Cardiac muscle cell (in vitro differentiated cells and primary cell): ENCODE measurements at regions not wholly inside any gene's neighbourhood (a gene's known extent, or its start where the extent isn't known, plus 50 kb on each side); places are given as distances from the start of the nearest gene placed in this dataset.
"Not testable (repeated sequence)": the region's sequence is repeated elsewhere in the genome, so short reads cannot be mapped to it uniquely, and the experiment has no call there.

Source experiments
- DNase-seq, 2 donors: peaks; one replicate each; pipeline versions ENCODE4 v3.0.0 to v3.0.0-alpha.2; 2010 to 2017; ENCODE audit warnings: low read depth in 1 of 2, low spot score in 1 of 2
- H3K27ac ChIP-seq: fragments of 200-600 bp; sonication (generic); 2 replicates; pipeline ENCODE4 v1.5.1; 2016
- H3K27me3 ChIP-seq: fragments of 200-600 bp; sonication (generic); 2 replicates; pipeline ENCODE4 v1.6.0; 2016; ENCODE audit warnings: control low read depth
- H3K36me3 ChIP-seq: fragments of 200-600 bp; sonication (generic); 2 replicates; pipeline ENCODE4 v1.5.1; 2016; ENCODE audit warnings: control low read depth
- H3K4me1 ChIP-seq: fragments of 200-600 bp; sonication (generic); 2 replicates; pipeline ENCODE4 v1.8.1; 2017; ENCODE audit warnings: low read depth, mild to moderate bottlenecking, mixed run types
- H3K4me3 ChIP-seq: fragments of 200-600 bp; sonication (generic); 2 replicates; pipeline ENCODE4 v1.5.1; 2016; ENCODE audit warnings: mild to moderate bottlenecking
- H3K9me3 ChIP-seq: fragments of 200-600 bp; sonication (generic); 2 replicates; pipeline ENCODE4 v1.5.1; 2017; ENCODE audit warnings: low read depth, mild to moderate bottlenecking, control low read depth
- CTCF ChIP-seq: IDR thresholded peaks from 2 replicates; pipeline ENCODE4 v1.5.1; 2012; ENCODE audit warnings: low read depth, mild to moderate bottlenecking, low read length

- Histone ChIP-seq H3K27me3 (no peaks in the 10 kb centered on the region), H3K4me3 (no peak overlapping the region), H3K4me1 (no peaks in the 10 kb centered on the region), H3K36me3 (no peaks in the 10 kb centered on the region), H3K27ac (no peak overlapping the region), H3K9me3 (no peaks in the 10 kb centered on the region)
- no peak for DNase-seq
- no peak for TF ChIP-seq CTCF
These were observed 114.6 kb upstream of the PRDX6 start for GRCh38 chr1:173362543-173362942.

- DNase-seq: no peak
These were observed 112.3 kb upstream of the PRDX6 start for GRCh38 chr1:173364827-173365226.

GRCh38 chr1:173365341-173365740 is 111.8 kb upstream of the PRDX6 start:
- Histone ChIP-seq H3K27ac (no peak overlapping the region), H3K27me3 (no peaks in the 10 kb centered on the region), H3K4me1 (no peaks in the 10 kb centered on the region), H3K4me3 (no peak overlapping the region), H3K36me3 (no peaks in the 10 kb centered on the region), H3K9me3 (no peaks in the 10 kb centered on the region)
- DNase-seq: no peak
- no peak for TF ChIP-seq CTCF

More at GRCh38 chr1:173364827-173365226, 112.3 kb upstream of the PRDX6 start:
- no peaks in the 10 kb centered on the region for H3K36me3 ChIP-seq
- H3K9me3 ChIP-seq: no peaks in the 10 kb centered on the region
- H3K27ac ChIP-seq: no peak overlapping the region
- TF ChIP-seq CTCF: no peak
- no peaks in the 10 kb centered on the region for H3K27me3 ChIP-seq
- no peaks in the 10 kb centered on the region for H3K4me1 ChIP-seq
- H3K4me3 ChIP-seq: no peak overlapping the region

- Histone ChIP-seq H3K36me3 (no peaks in the 10 kb centered on the region), H3K27me3 (no peaks in the 10 kb centered on the region), H3K27ac (no peak overlapping the region), H3K4me1 (no peaks in the 10 kb centered on the region), H3K9me3 (no peaks in the 10 kb centered on the region), H3K4me3 (no peak overlapping the region)
- TF ChIP-seq CTCF: no peak
- no peak for DNase-seq
These were observed 110.0 kb upstream of the PRDX6 start for GRCh38 chr1:173367136-173367535.

GRCh38 chr1:173370586-173370985 is 106.5 kb upstream of the PRDX6 start:
- H3K36me3 ChIP-seq, DNase-seq, H3K4me3 ChIP-seq, H3K9me3 ChIP-seq, H3K4me1 ChIP-seq, H3K27ac ChIP-seq, H3K27me3 ChIP-seq: not testable (repeated sequence)

- H3K4me3 ChIP-seq, H3K36me3 ChIP-seq, DNase-seq: not testable (repeated sequence)
These were observed 101.1 kb upstream of the PRDX6 start for GRCh38 chr1:173376065-173376464.

GRCh38 chr1:173377266-173377665 is 99.9 kb upstream of the PRDX6 start:
- H3K4me1 ChIP-seq: no peaks in the 10 kb centered on the region
- no peaks in the 10 kb centered on the region for H3K36me3 ChIP-seq
- TF ChIP-seq CTCF: no peak
- H3K9me3 ChIP-seq: no peaks in the 10 kb centered on the region
- no peak for DNase-seq
- H3K27ac ChIP-seq: no peak overlapping the region
- H3K27me3 ChIP-seq: no peaks in the 10 kb centered on the region
- H3K4me3 ChIP-seq: no peak overlapping the region

More at GRCh38 chr1:173376065-173376464, 101.1 kb upstream of the PRDX6 start:
- not testable (repeated sequence) for H3K4me1 ChIP-seq, H3K27me3 ChIP-seq, H3K9me3 ChIP-seq, H3K27ac ChIP-seq
